GM19099 (cell line): ENCODE measurements at regions not wholly inside any gene's neighbourhood (a gene's known extent, or its start where the extent isn't known, plus 50 kb on each side); places are given as distances from the start of the nearest gene placed in this dataset.

Source experiments
- POLR2A ChIP-seq: IDR thresholded peaks from 3 replicates; pipeline ENCODE4 v1.6.1; 2011; ENCODE audit warnings: low read depth; ENCODE audit not compliant: insufficient read length; ENCODE audit errors: extremely low read depth

DNA sequence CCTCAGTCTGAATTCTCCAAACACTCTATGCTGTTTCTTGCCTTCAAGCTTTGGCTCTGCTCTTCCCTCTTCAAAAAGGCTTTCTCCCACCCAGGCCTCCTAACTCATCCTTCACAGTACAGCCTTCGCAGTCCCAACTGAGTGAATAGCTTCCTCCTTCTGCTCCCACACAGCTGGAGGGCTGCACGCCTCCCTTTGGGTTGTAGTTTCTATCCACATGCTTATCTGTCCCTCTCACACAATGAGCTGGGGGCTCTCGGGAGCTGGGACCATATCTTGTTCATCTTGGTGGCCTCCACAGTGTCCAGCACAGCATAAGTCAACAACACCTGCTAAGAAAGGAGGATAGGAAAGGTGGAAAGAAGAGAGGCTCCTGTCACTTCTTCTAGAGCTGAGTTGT lies 69.5 kb upstream of the XPA start:
- no peak for TF ChIP-seq POLR2A

GRCh38 chr9:97767891-97768290 lies 70.8 kb upstream of the XPA start:
- TF ChIP-seq POLR2A: no peak

DNA sequence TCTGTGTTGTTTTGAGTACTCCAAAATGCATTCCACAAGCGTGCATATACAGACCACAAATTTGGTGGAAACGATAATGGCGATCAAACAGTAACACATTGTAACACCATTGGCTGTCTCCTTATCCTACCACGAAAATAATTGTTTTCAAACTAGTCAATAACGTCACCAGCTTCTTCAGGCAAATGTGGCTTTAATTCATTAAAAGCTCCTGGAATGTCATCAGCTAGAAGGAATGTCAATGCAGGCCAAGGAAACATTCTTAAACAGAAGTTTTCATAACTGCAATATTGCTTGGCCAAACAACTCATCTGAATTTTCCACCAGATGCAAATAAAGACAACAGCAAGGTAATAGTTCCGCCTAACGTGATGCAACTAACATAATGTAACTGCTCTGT lies 71.6 kb upstream of the XPA start:
- no peak for TF ChIP-seq POLR2A

GRCh38 chr9:97769208-97769607 lies 72.1 kb upstream of the XPA start:
- no peak for TF ChIP-seq POLR2A

GRCh38 chr9:97770808-97771372 lies 73.8 kb upstream of the XPA start:
- no peak for TF ChIP-seq POLR2A

DNA sequence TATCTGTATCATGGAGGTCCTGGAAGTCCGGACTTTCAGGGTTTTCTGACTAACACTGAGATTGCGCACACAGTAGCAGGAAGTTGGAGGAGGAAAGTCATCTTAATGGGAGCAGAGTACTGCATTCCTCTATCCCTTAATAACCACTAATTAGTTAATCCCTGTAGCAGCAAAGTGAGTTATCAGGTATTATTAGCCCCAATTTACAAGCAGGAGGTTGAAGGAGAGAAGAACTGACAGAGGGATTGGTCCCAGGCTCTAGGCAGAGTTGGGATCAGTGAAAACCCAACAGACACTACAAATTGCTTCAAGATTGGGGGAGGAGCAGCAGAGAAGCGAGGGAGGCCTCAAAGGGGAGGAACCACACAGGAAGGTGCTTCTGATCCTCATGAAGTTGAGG lies 74.5 kb upstream of the XPA start:
- TF ChIP-seq POLR2A: no peak

DNA sequence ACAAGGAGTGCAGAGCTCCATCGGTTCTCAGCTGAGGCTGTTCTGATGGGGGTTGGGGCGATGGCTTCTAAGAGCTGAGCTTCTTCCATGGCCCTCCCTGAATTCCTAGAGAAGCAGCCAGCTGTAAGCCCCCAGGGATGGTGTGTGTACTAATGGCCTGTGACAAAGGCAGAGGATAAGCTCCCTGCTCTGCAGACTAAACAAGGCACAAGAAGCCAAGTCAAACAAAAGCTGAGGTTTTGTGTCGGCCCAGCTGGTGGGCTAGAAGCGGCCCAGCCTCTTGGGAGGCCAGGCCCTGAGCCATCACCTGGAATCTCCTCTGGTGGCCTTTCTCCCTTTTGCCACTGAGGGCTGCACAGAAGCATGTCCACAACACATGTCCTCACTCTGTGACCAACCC lies 75.0 kb upstream of the XPA start:
- no peak for TF ChIP-seq POLR2A

DNA sequence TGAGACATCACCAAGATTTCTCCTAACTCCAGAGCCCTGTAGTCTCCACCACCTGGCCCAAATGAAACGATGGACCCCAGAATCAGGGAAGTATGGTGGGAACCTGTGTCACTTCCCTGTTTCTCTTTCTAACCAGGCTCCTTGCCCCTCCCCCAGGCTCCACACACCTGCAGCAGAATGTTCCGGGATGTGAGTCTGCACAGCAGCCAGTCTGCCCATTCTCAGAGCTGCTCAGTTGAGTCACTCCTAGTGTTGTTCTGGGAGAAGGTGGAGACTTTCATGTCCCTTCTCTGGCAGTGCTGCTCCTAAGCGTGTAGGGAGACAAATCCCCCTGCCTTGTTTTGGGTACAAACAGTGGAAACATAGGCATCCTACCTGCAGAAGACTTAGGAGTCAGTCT lies 76.0 kb upstream of the XPA start:
- no peak for TF ChIP-seq POLR2A

DNA sequence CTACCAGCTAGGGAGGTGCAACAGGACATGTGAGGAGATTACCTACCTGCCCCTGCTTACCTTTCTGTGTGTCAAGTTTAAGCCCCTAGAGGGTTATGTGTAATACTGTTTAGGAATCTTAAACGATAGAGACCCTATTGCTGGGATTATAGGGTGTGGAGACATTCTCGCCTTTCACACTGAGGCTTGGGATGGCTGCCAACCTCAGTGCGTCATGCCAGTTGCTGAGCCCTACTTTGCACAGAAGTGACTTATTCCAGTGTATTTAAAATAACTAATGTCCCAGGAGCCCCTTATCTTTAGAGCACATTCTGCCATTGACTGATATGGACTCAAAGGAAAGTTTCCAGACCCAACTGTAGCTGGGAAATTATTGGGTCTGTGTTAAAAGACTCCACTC lies 76.6 kb upstream of the XPA start:
- TF ChIP-seq POLR2A: no peak

- TF ChIP-seq POLR2A: no peak
Observed at GRCh38 chr9:97774673-97775072, 77.5 kb upstream of the XPA start.

DNA sequence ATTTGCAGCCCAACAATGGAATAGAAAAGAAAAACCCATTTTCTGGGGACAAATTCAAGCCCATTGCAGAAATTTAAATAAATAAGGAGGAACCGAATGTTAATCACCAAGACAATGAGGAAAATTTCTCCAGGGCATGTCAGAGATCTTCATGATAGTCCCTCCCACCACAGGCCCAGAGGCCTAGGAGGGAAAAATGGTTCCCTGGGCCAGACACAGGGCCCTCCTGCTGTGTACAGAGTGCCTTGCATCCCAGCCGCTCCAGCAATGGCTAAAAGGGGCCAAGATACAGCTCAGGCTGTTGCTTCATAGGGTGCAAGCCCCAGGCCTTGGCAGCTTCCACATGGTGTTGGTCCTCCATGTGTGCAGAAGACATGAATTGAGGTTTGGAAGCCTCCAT lies 73.4 kb upstream of the FOXE1 start:
- TF ChIP-seq POLR2A: no peak

GRCh38 chr9:97781902-97782301 lies 71.1 kb upstream of the FOXE1 start:
- TF ChIP-seq POLR2A: no peak

- TF ChIP-seq POLR2A: no peak
Observed at GRCh38 chr9:97786341-97786740, 66.7 kb upstream of the FOXE1 start.

GRCh38 chr9:97787551-97787950 lies 65.5 kb upstream of the FOXE1 start:
- TF ChIP-seq POLR2A: no peak

DNA sequence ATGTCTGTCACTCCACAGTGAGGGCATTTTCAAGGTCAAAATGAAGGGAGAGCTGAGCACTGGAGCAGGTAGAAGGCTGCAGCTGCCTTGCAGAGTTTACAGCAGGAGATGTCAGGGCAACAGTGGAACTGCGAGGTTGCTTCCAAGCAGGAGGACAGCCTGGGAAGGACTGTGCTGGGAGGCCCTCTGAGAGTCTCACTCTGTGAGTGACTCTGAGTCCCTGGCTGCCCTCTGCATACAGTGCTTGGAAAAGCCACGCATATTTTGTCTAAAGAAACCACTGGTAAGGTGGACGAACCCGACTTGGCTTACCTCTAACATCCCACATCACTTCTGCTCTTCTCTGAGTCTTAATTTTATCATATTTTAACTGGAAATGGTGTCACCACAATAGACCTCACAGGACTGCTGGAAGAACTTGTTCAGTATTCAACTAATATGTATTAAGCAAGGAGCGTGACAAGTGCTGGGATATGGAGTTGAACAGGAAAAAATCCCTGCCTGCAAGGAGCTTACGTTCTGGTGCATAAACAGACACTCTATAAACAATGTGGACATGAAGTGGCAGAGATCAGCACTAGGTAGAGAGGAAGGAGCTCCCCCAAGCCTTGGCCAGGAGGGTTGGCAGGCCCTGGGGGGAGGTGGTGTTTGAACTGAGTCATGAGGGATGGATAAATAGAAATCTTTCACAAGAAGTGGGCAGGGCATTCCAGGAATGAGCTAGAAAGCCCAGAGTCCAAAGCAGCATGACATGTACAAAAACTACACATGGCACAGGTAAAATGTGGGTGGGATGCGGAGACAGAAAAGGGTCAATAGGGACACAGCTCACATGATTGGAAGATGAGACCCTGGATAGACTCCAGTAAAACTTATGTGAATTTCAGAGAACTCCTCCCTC lies 64.0 kb upstream of the FOXE1 start:
- TF ChIP-seq POLR2A: no peak

DNA sequence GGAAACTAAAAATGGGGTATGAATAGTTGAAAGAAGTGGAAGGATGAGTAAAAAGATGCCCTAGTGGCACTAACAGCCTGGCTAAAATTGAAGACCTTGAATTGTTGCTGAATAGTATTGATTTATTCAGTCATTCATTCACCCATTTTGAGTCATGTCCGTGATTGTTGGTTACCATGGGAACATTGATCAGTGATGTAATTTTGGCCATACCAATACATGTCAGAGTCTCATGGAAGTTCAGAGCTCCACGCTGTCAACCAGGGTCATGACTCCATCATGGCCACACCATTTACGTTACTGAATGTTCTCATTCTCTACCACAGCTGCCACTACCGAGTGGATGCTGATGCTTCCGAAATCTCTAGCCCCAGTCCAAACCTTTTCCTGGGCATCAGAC lies 62.5 kb upstream of the FOXE1 start:
- TF ChIP-seq POLR2A: no peak

- TF ChIP-seq POLR2A: no peak
Observed at GRCh38 chr9:97791542-97791941, 61.5 kb upstream of the FOXE1 start.

GRCh38 chr9:97793067-97793466 lies 60.0 kb upstream of the FOXE1 start:
- no peak for TF ChIP-seq POLR2A

GRCh38 chr9:97794666-97795065 lies 58.4 kb upstream of the FOXE1 start:
- no peak for TF ChIP-seq POLR2A
